Panc1 (cell line): ENCODE measurements at regions not wholly inside any gene's neighbourhood (a gene's known extent, or its start where the extent isn't known, plus 50 kb on each side); places are given as distances from the start of the nearest gene placed in this dataset.

Source experiments
- ATAC-seq: fragments of 200-7000 bp; cut with Tn5 transposase; 2 replicates; pipeline ENCODE4 v1.9.1; 2020; ENCODE audit warnings: mild to moderate bottlenecking, moderate library complexity
- BruUV-seq: library from RNA; stranded (reverse); fragments of 400-500 nt; replicated peaks from 2 replicates; lab custom pipeline; 2021; lab: Mats Ljungman, UMichigan
- CTCF ChIA-PET: fragments of 300-600 bp; sonication (Branson Sonifier 250); formaldehyde crosslinking; loops from one replicate; lab custom pipeline; 2022; ENCODE audit warnings: antibody characterized with exemption; lab: Charles Lee
- POLR2A ChIA-PET: fragments of 300-600 bp; sonication (Branson Sonifier 250); formaldehyde crosslinking; loops from one replicate; lab custom pipeline; 2022; ENCODE audit warnings: antibody characterized with exemption; lab: Charles Lee
- DNase-seq: peaks from one replicate; pipeline ENCODE4 v3.0.0-alpha.2; 2010; ENCODE audit warnings: low read depth, low spot score
- H3K27ac ChIP-seq: 2 replicates; pipeline ENCODE4 v1.5.1; 2011; ENCODE audit warnings: mild to moderate bottlenecking, low read length, inconsistent platforms
- H3K27me3 ChIP-seq: fragments of 200-500 bp; sonication (Bioruptor generic); 2 replicates; pipeline ENCODE4 v1.6.0; 2014; ENCODE audit warnings: low read length, inconsistent platforms; ENCODE audit not compliant: control insufficient read depth, insufficient read depth
- H3K36me3 ChIP-seq: fragments of 200-500 bp; sonication (Bioruptor generic); 2 replicates; pipeline ENCODE4 v1.5.1; 2014; ENCODE audit warnings: inconsistent platforms, mild to moderate bottlenecking, low read length, moderate library complexity; ENCODE audit not compliant: control insufficient read depth, insufficient read depth
- H3K4me1 ChIP-seq: 2 replicates; pipeline ENCODE4 v1.5.1; 2011; ENCODE audit warnings: inconsistent platforms, mild to moderate bottlenecking, low read length, moderate library complexity; ENCODE audit not compliant: control insufficient read depth, insufficient read depth
- H3K4me3 ChIP-seq, 2 experiments: 2 replicates each; pipeline ENCODE4 v1.5.1; 2011 to 2012; ENCODE audit warnings: low read depth in 2 of 2, low read length in 2 of 2, mild to moderate bottlenecking in 2 of 2, inconsistent platforms in 1 of 2, moderate library complexity in 1 of 2
- H3K9me3 ChIP-seq: fragments of 200-500 bp; sonication (Bioruptor generic); 2 replicates; pipeline ENCODE4 v1.5.1; 2014; ENCODE audit warnings: low read depth, mild to moderate bottlenecking, inconsistent platforms, low read length, moderate library complexity; ENCODE audit not compliant: control insufficient read depth, insufficient read depth
- CTCF ChIP-seq: fragments of 450-650 bp; IDR thresholded peaks from 2 replicates; pipeline ENCODE4 v1.5.1; 2017; ENCODE audit warnings: mild to moderate bottlenecking
- POLR2AphosphoS5 ChIP-seq: IDR thresholded peaks from 2 replicates; pipeline ENCODE4 v1.6.1; 2012; ENCODE audit warnings: mild to moderate bottlenecking, low read depth, low read length, moderate library complexity
- REST ChIP-seq, 2 experiments: IDR thresholded peaks; 2 replicates each; pipeline ENCODE4 v1.6.1; 2011 to 2012; ENCODE audit warnings: low read depth in 2 of 2, control low read depth in 1 of 2, low read length in 1 of 2, mild to moderate bottlenecking in 1 of 2, moderate library complexity in 1 of 2; ENCODE audit not compliant: insufficient read depth in 1 of 2
- SIN3A ChIP-seq: IDR thresholded peaks from 2 replicates; pipeline ENCODE4 v1.6.1; 2012; ENCODE audit warnings: low read depth, mild to moderate bottlenecking, low read length, moderate library complexity, borderline replicate concordance; ENCODE audit not compliant: insufficient read depth
- TCF7L2 ChIP-seq: IDR thresholded peaks from 2 replicates; pipeline ENCODE4 v1.6.1; 2011; ENCODE audit warnings: mild to moderate bottlenecking, low read depth, low read length, inconsistent platforms
- in situ Hi-C: cut with HindIII; loops from 2 replicates; pipeline ENCODE4 v1.10.0; 2016; ENCODE audit warnings: low sequenced_read_pairs, low pct_unique_long_range_greater_than_20kb
- intact Hi-C: fragments of 100-400 bp; cut with micrococcal nuclease; formaldehyde crosslinking; loops from one replicate; pipeline ENCODE4 v1.10.0; 2022; ENCODE audit not compliant: unreplicated experiment

- no peak overlapping the region for H3K27ac ChIP-seq
- H3K36me3 ChIP-seq = no peaks in the 10 kb centered on the region
- intact Hi-C loops (no loop called here), in situ Hi-C loops (no loop called here)
- no peak overlapping the region for H3K4me3 ChIP-seq
- CTCF ChIA-PET = no interaction called here
- H3K4me1 ChIP-seq = no peaks in the 10 kb centered on the region
- TF ChIP-seq CTCF (no peak), POLR2AphosphoS5 (no peak), TCF7L2 (no peak), SIN3A (no peak), REST (IDR thresholded peaks at IDR 0.05; ENCODE audit: insufficient read depth in 1 of 2, low read depth in 2 of 2, low read length in 1 of 2) (no peak)
- ATAC-seq (no peak), DNase-seq (no peak)
- no TSS peak for BruUV-seq
- no peaks in the 10 kb centered on the region for H3K9me3 ChIP-seq
- no peaks in the 10 kb centered on the region for H3K27me3 ChIP-seq
- POLR2A ChIA-PET = no interaction called here
These were observed 452.0 kb downstream of the NPIPA7 start for GRCh38 chr16:16830973-16831372.

GRCh38 chr16:16833165-16833564, 454.2 kb downstream of the NPIPA7 start:
- Histone ChIP-seq H3K36me3 (no peaks in the 10 kb centered on the region), H3K27me3 (no peaks in the 10 kb centered on the region), H3K27ac (no peak overlapping the region), H3K4me1 (no peaks in the 10 kb centered on the region), H3K4me3 (no peak overlapping the region), H3K9me3 (no peaks in the 10 kb centered on the region)
- in situ Hi-C loops = no loop called here
- TF ChIP-seq REST (IDR thresholded peaks at IDR 0.05; ENCODE audit: insufficient read depth in 1 of 2, low read depth in 2 of 2, low read length in 1 of 2) (no peak), POLR2AphosphoS5 (no peak), CTCF (no peak), SIN3A (no peak), TCF7L2 (no peak)
- no peak for DNase-seq
- CTCF ChIA-PET = no interaction called here
- intact Hi-C loops = no loop called here
- no peak for ATAC-seq
- BruUV-seq = no TSS peak
- POLR2A ChIA-PET = no interaction called here
